SU-DHL-6 (cell line): ENCODE measurements at regions not wholly inside any gene's neighbourhood (a gene's known extent, or its start where the extent isn't known, plus 50 kb on each side); places are given as distances from the start of the nearest gene placed in this dataset.

Experiments
- H2AFZ ChIP-seq: fragments of 200-600 bp; sonication (generic); 2 replicates; pipeline ENCODE4 v1.6.1; 2014; ENCODE audit warnings: low read depth, mild to moderate bottlenecking, moderate library complexity, mixed read lengths, antibody characterized with exemption, low read length; ENCODE audit not compliant: severe bottlenecking
- H3F3A ChIP-seq: fragments of 200-600 bp; shearing (Covaris generic); 2 replicates; pipeline ENCODE4 v1.6.0; 2016; ENCODE audit warnings: antibody characterized with exemption, mild to moderate bottlenecking; ENCODE audit not compliant: insufficient read depth
- H3K27ac ChIP-seq: fragments of 200-600 bp; sonication (generic); 2 replicates; pipeline ENCODE4 v1.5.1; 2016; ENCODE audit warnings: low read depth, mild to moderate bottlenecking, low read length, moderate library complexity, mixed read lengths
- H3K27me3 ChIP-seq: fragments of 200-600 bp; sonication (generic), shearing (Covaris generic); 2 replicates; pipeline ENCODE4 v1.6.0; 2014; ENCODE audit warnings: mild to moderate bottlenecking, low read length
- H3K36me3 ChIP-seq: fragments of 200-600 bp; sonication (generic); 2 replicates; pipeline ENCODE4 v1.6.1; 2014; ENCODE audit warnings: mild to moderate bottlenecking, low read length, mixed read lengths
- H3K4me2 ChIP-seq: fragments of 300-600, 200-600 bp; shearing (Covaris generic), sonication (generic); 2 replicates; pipeline ENCODE4 v1.6.0; 2014; ENCODE audit warnings: low read length, low read depth, mild to moderate bottlenecking; ENCODE audit not compliant: poor library complexity, severe bottlenecking
- H3K4me3 ChIP-seq: fragments of 200-600 bp; sonication (generic); 2 replicates; pipeline ENCODE4 v1.5.1; 2014; ENCODE audit warnings: antibody characterized with exemption, low read length, mild to moderate bottlenecking, mixed read lengths; ENCODE audit not compliant: insufficient read depth, poor library complexity, severe bottlenecking
- H3K79me2 ChIP-seq: fragments of 200-600 bp; sonication (generic); 2 replicates; pipeline ENCODE4 v1.6.1; 2014; ENCODE audit warnings: mild to moderate bottlenecking, low read length, moderate library complexity; ENCODE audit not compliant: insufficient read depth
- H3K9ac ChIP-seq: fragments of 200-600 bp; sonication (generic); 2 replicates; pipeline ENCODE4 v1.7.0; 2014; ENCODE audit warnings: mild to moderate bottlenecking, low read length
- H3K9me2 ChIP-seq: fragments of 200-600 bp; sonication (generic); replicated peaks from 2 replicates; pipeline ENCODE4 v1.6.1; 2014; ENCODE audit warnings: low read length; ENCODE audit not compliant: insufficient read depth
- H3K9me3 ChIP-seq: fragments of 200-600 bp; sonication (generic); 2 replicates; pipeline ENCODE4 v1.6.1; 2014; ENCODE audit warnings: low read length, mixed read lengths; ENCODE audit not compliant: insufficient read depth
- H4K20me1 ChIP-seq: fragments of 200-600 bp; sonication (generic); 2 replicates; pipeline ENCODE4 v1.6.1; 2014; ENCODE audit warnings: low read depth, mild to moderate bottlenecking, antibody characterized with exemption, low read length, moderate library complexity, mixed read lengths
- EZH2phosphoT487 ChIP-seq: fragments of 200-600 bp; sonication (generic), shearing (Covaris generic); conservative IDR thresholded peaks from 2 replicates; pipeline ENCODE4 v1.6.1; 2018; ENCODE audit warnings: mild to moderate bottlenecking, antibody characterized with exemption, low read length, moderate library complexity, mixed read lengths
- TF ChIP-seq, protein P1 (sequence below): fragments of 200-600 bp; sonication (generic); IDR thresholded peaks from one replicate; pipeline ENCODE4 v1.5.1; 2017; ENCODE audit warnings: antibody characterized with exemption, mild to moderate bottlenecking, low read length, moderate library complexity; ENCODE audit not compliant: insufficient read depth, poor library complexity, severe bottlenecking

DNA sequence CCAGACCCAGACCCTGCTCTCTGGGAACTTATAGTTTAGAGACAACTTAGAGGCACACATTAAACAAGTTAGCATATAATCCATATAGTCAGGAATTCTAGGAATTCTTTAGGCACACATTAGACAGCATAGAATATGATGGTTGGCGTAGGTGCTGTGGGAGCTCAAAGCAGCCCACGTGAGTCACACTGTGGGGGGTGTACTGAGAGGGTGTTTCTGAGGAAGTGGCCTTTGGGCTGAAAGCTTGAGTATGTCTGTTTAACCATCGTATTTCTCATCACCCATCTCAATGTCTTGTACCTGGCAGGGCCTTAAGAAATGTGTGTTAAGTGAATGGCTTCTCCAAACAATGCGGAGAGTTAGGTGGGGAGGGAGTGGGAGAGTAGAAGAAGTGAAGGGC, 67.2 kb downstream of the TMEM30B start:
- Histone ChIP-seq H4K20me1 (no peaks in the 10 kb centered on the region), H3K4me2 (no peak overlapping the region), H3K36me3 (no peaks in the 10 kb centered on the region), H3K4me3 (no peak overlapping the region), H3K9ac (no peak overlapping the region), H3K79me2 (no peaks in the 10 kb centered on the region), H3K9me3 (no peaks in the 10 kb centered on the region), H3F3A (no peaks in the 10 kb centered on the region), H3K27ac (no peak overlapping the region), H3K9me2 (no peaks in the 10 kb centered on the region), H2AFZ (no peak overlapping the region), H3K27me3 (no peaks in the 10 kb centered on the region)
- TF ChIP-seq, protein P1, sequence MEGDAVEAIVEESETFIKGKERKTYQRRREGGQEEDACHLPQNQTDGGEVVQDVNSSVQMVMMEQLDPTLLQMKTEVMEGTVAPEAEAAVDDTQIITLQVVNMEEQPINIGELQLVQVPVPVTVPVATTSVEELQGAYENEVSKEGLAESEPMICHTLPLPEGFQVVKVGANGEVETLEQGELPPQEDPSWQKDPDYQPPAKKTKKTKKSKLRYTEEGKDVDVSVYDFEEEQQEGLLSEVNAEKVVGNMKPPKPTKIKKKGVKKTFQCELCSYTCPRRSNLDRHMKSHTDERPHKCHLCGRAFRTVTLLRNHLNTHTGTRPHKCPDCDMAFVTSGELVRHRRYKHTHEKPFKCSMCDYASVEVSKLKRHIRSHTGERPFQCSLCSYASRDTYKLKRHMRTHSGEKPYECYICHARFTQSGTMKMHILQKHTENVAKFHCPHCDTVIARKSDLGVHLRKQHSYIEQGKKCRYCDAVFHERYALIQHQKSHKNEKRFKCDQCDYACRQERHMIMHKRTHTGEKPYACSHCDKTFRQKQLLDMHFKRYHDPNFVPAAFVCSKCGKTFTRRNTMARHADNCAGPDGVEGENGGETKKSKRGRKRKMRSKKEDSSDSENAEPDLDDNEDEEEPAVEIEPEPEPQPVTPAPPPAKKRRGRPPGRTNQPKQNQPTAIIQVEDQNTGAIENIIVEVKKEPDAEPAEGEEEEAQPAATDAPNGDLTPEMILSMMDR, result no peak
- no peak for TF ChIP-seq EZH2phosphoT487

DNA sequence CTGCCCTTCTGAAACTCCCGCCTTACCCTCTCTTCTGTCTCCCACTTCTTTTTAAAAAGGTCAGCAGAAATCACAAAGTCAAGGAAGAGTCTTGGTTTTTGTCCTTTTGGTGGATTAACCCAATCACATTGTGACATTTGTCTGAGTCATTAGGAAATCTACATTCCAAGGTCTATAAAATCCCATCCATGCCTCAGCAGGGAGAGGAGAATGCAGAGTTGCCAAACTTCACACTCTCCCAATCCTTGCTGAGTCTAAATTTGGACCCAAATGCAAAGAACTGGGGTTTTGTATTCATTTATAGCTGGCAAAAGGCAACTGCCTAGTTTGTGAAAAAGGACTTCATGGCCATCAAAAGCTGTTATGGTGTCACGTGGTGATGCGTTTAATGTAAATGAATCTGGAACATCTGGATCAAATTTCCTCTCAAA, 67.9 kb downstream of the TMEM30B start:
- H3K27ac ChIP-seq, result no peak overlapping the region
- H3K27me3 ChIP-seq, result no peaks in the 10 kb centered on the region
- no peaks in the 10 kb centered on the region for H3K36me3 ChIP-seq
- no peak overlapping the region for H3K9ac ChIP-seq
- H3F3A ChIP-seq, result no peaks in the 10 kb centered on the region
- H3K4me3 ChIP-seq, result no peak overlapping the region
- no peaks in the 10 kb centered on the region for H4K20me1 ChIP-seq
- TF ChIP-seq, protein P1, result no peak
- no peak for TF ChIP-seq EZH2phosphoT487
- no peaks in the 10 kb centered on the region for H3K9me3 ChIP-seq
- H2AFZ ChIP-seq, result no peak overlapping the region
- H3K79me2 ChIP-seq, result no peaks in the 10 kb centered on the region
- H3K9me2 ChIP-seq, result no peaks in the 10 kb centered on the region
- H3K4me2 ChIP-seq, result no peak overlapping the region

DNA sequence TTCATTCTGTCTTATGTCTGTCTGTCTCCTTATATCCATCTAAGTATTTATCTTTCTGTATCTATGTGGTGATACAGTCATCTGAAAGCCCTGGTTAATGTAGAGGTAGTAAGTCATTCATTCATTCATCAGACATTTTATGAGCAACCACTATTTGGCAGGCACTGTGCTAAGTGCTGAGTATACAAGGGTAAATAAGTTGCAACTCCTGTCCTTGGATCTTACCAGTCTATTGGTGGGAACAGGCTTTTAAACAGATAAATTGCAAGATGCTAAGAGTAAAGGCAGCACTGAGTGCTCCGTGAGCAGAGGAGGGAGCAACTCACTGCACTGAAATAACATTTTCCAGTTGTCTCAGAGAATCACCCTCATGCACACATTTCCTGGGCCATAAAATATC, 68.6 kb downstream of the TMEM30B start:
- no peaks in the 10 kb centered on the region for H3K36me3 ChIP-seq
- H3K9me2 ChIP-seq, result no peaks in the 10 kb centered on the region
- H3K27me3 ChIP-seq, result no peaks in the 10 kb centered on the region
- H3K27ac ChIP-seq, result no peak overlapping the region
- H4K20me1 ChIP-seq, result no peaks in the 10 kb centered on the region
- H3K9ac ChIP-seq, result no peak overlapping the region
- no peaks in the 10 kb centered on the region for H3K79me2 ChIP-seq
- no peaks in the 10 kb centered on the region for H3F3A ChIP-seq
- H2AFZ ChIP-seq, result no peak overlapping the region
- no peak overlapping the region for H3K4me2 ChIP-seq
- TF ChIP-seq, protein P1, result no peak
- no peak for TF ChIP-seq EZH2phosphoT487
- H3K9me3 ChIP-seq, result no peaks in the 10 kb centered on the region
- no peak overlapping the region for H3K4me3 ChIP-seq
